ENCODE measurements at regions not wholly inside any gene's neighbourhood (a gene's known extent, or its start where the extent isn't known, plus 50 kb on each side); places are given as distances from the start of the nearest gene placed in this dataset.
"Not testable (repeated sequence)": the region's sequence is repeated elsewhere in the genome, so short reads cannot be mapped to it uniquely, and the experiment has no call there.

DNA sequence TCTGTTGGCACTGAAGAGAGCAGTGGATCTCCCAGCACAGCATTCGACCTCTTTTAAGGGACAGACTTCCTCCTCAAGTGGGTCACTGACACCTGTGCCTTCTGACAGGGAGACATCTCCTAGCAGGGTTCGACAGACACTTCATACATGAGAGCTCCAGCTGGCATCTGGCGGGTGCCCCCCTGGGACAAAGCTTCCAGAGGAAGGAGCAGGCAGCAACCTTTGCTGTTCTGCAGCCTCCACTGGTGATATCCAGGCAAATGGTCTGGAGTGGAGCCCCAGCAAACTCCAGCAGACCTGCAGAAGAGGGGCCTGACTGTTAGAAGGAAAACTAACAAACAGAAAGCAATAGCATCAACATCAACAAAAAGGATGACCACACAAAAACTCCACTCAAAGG is 624.3 kb upstream of the CCDC179 start:
- not testable (repeated sequence) for TF ChIP-seq CTCF, POLR2A (IDR thresholded peaks at IDR 0.05)
